ENCODE measurements at regions not wholly inside any gene's neighbourhood (a gene's known extent, or its start where the extent isn't known, plus 50 kb on each side); places are given as distances from the start of the nearest gene placed in this dataset.
"Not testable (repeated sequence)": the region's sequence is repeated elsewhere in the genome, so short reads cannot be mapped to it uniquely, and the experiment has no call there.

DNA sequence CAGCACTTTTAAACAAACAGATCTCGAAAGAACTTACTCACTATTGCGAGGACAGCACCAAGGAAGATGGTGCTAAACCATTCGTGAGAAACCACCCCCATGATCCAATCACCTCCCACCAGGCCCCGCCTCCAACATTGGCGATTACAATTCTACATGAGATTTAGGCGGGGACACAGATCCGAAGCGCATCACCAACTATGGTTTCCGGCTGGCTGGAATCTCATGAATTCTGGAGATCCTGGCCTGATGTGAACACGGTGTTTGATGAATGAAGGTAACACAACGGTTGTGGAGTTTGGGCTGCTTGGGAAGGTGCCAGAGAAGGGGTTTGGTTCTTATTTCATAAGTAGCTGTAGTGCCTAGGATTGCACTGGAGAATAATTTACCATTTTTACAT, 216.7 kb downstream of the EMX2 start:
- H3K36me3 Mint-ChIP-seq = no peaks in the 10 kb centered on the region
- H3K27ac Mint-ChIP-seq = no peak overlapping the region
- H3K27me3 Mint-ChIP-seq = peaks cover 7 to 16% (median 8%) of the 10 kb centered on the region in 3 donors
- no peaks in the 10 kb centered on the region for H3K4me1 Mint-ChIP-seq
- peaks cover 0 to 4% (median 0%) of the 10 kb centered on the region in 7 donors for H3K9me3 Mint-ChIP-seq
- no peak overlapping the region for H3K4me3 Mint-ChIP-seq
- DNase-seq (no peak), ATAC-seq (ENCODE audit: low read depth in 2 of 2) (no peak)

DNA sequence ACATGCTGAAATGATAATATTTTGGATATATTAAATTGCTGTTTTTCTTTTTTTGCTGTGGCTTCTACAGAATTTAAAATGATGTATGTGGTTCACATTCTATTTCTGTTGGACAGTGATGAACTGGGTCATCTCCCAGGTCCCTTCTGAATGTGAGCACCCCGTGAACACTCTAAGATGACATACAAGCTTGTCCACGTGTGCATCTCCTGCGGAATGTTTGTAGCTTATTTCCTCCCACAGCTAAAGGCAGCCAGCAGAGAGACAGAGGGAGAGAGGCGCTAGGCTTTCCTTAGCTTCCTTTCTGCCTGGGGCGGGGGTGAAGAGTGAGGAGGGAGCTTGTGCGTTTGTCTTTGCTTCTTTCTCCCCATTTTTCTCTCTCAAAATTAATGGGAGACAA, 219.1 kb downstream of the EMX2 start:
- Mint-ChIP-seq H3K4me3 (no peak overlapping the region), H3K27me3 (peaks cover 7 to 16% (median 8%) of the 10 kb centered on the region in 3 donors), H3K4me1 (no peaks in the 10 kb centered on the region), H3K27ac (no peak overlapping the region), H3K36me3 (no peaks in the 10 kb centered on the region), H3K9me3 (peaks cover 0 to 4% (median 0%) of the 10 kb centered on the region in 7 donors)
- ATAC-seq (ENCODE audit: low read depth in 2 of 2) (no peak), DNase-seq (no peak)

DNA sequence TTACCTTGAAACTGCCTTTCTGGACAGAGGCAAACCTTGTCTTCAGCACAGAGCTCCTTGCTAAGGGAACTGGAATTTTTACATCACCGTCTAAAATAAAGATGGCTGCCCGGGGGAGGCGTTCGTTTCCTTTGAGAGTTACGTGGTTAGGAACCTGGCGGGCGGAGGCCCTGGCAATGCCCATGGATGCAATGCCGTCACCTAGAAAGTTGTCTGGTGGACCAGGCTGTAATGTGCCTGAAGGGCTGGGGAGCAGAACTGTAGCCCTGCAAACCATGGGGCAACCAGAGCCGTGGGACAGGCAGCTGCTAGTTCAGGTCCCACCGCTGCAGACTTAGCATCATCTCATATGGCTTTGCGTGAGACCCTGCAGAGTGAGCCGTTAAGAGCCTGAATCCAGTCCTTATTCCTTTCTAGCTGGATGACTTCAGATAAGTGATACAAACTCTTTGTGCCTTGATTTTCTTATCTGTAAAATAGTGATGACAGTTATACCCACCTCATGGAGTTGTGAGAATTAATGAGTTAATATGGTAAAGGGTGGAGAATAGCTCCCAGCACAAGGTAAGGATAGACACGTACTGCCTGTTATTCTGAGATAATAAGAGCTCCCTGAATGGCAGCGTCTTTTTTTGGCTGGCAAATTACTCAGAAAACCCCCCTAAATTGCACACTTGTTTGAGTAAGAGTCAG, 219.7 kb downstream of the EMX2 start:
- ATAC-seq (ENCODE audit: low read depth in 2 of 2) (no peak), DNase-seq (no peak)
- peaks cover 7 to 16% (median 8%) of the 10 kb centered on the region in 3 donors for H3K27me3 Mint-ChIP-seq
- H3K9me3 Mint-ChIP-seq = peaks cover 0 to 4% (median 0%) of the 10 kb centered on the region in 7 donors
- no peaks in the 10 kb centered on the region for H3K36me3 Mint-ChIP-seq
- no peaks in the 10 kb centered on the region for H3K4me1 Mint-ChIP-seq
- H3K4me3 Mint-ChIP-seq = no peak overlapping the region
- no peak overlapping the region for H3K27ac Mint-ChIP-seq

DNA sequence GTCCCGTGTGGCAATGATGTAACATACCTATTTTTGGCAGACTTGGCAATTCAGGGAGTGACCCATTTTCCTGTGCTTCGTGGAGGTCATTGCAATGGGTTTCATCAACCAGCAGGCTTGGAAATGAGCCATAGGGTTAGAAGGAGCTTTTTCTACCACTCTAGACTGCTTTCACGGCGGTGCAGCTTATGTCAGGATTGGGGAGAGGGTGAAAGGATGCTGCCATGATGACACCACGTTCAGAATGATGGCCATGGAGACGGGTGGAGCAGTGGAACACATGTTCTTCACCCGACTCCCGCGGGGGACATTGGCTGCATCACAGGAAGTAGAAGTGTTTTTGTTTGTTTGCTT, 220.2 kb downstream of the EMX2 start:
- no peaks in the 10 kb centered on the region for H3K4me1 Mint-ChIP-seq
- no peak overlapping the region for H3K27ac Mint-ChIP-seq
- no peaks in the 10 kb centered on the region for H3K36me3 Mint-ChIP-seq
- H3K4me3 Mint-ChIP-seq = no peak overlapping the region
- ATAC-seq (ENCODE audit: low read depth in 2 of 2) = no peak
- peaks cover 0 to 4% (median 0%) of the 10 kb centered on the region in 7 donors for H3K9me3 Mint-ChIP-seq
- H3K27me3 Mint-ChIP-seq = peaks cover 4 to 16% (median 8%) of the 10 kb centered on the region in 3 donors
- no peak for DNase-seq

DNA sequence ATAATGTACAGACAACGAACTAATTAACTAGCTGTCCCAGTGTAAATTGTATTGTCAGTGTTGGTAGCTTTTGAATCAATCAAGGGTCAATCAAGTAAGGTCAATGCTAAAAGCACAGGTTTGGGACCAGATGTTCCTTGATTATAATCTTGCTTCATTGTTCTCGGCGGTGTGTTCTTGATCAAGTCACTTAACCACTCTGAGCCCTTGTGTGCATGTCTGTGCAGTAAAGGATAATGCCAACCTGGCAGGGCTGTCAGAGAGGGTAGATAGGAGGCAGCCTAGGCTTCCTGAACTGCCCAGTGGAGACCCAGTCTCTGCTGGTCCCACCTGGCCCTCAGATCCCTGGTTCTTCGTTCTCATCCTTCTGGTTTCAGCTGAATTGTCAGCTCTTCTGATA, 221.0 kb downstream of the EMX2 start:
- H3K4me3 Mint-ChIP-seq = no peak overlapping the region
- no peak overlapping the region for H3K27ac Mint-ChIP-seq
- no peaks in the 10 kb centered on the region for H3K36me3 Mint-ChIP-seq
- no peaks in the 10 kb centered on the region for H3K4me1 Mint-ChIP-seq
- DNase-seq (no peak), ATAC-seq (ENCODE audit: low read depth in 2 of 2) (no peak)
- peaks cover 0 to 4% (median 0%) of the 10 kb centered on the region in 7 donors for H3K9me3 Mint-ChIP-seq
- H3K27me3 Mint-ChIP-seq = peaks cover 4 to 16% (median 8%) of the 10 kb centered on the region in 3 donors

DNA sequence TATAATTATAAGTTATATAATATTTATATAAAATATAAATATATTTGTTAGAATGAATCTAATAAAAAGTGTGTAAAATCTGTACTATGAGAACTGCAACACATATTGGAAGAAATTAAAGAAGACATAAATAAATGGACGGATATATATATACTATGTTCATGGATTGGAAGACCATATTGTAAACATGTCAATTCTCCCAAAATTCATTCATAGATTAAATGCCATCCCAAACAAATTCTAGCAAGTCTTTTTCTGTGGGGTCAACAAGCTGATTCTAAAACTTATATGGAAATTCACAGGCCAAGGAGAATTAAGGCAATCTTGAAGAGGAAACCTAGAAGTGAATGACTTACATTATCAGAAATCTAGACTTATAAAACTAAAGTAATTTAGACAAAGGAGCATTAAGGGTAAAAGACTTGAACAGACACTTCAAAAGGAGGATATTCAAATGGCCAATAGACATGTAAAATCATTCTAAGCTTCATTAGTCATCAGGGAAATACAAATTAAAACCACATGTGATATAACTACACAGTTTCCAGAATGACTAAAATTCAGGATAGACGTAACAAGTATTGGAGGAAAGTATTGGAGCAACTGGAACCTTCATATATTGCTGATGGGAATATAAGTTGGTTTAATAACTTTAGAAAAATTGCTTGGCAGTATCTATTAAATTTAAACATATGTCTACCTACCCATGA, 225.9 kb downstream of the EMX2 start:
- Mint-ChIP-seq H3K27me3 (peaks cover 8 to 12% (median 8%) of the 10 kb centered on the region in 3 donors), H3K36me3 (no peaks in the 10 kb centered on the region), H3K9me3 (no peaks in the 10 kb centered on the region), H3K27ac (no peak overlapping the region), H3K4me3 (no peak overlapping the region), H3K4me1 (no peaks in the 10 kb centered on the region)
- no peak for ATAC-seq (ENCODE audit: low read depth in 2 of 2)
- DNase-seq = no peak

DNA sequence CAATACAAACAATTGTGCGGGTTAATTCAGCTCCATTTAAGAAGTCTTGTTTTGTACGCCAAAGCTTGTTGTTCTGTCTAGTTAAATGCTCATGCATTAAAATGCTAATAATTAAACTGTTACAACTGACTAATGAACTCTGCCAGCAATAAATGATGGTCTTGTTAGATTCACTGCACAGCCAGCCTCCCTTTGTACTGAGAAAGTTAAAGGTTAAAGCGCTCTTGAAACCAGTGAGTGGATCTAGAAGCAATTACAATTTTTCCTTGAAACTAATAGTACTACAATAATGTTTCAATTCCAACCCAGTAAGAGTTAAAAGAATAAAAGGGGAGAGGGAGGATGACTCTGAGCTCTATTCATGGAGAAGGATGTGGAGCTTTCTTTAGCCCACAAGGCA, 233.0 kb downstream of the EMX2 start:
- Mint-ChIP-seq H3K4me1 (no peaks in the 10 kb centered on the region), H3K9me3 (peaks cover 0 to 12% (median 3%) of the 10 kb centered on the region in 7 donors), H3K27me3 (peaks cover 0 to 16% (median 11%) of the 10 kb centered on the region in 3 donors), H3K36me3 (no peaks in the 10 kb centered on the region), H3K4me3 (no peak overlapping the region), H3K27ac (no peak overlapping the region)
- ATAC-seq (ENCODE audit: low read depth in 2 of 2) = no peak
- no peak for DNase-seq

DNA sequence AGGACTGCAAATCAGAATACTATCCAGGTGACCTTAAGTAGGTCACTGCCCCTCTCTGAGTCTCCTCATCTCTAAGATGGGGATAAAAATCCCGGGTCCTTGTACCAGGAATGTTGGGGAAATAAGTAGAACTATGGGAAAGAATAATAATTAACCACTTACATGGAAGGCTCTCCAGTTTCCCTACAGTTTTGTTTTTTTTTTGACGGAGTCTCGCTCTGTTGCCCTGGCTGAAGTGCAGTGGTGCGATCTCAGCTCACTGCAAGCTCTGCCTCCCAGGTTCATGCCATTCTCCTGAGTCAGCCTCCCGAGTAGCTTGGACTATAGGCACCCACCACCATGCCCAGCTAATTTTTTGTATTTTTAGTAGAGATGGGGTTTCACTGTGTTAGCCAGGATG, 234.7 kb downstream of the EMX2 start:
- DNase-seq; ATAC-seq (ENCODE audit: low read depth in 2 of 2); H3K36me3 Mint-ChIP-seq; H3K4me3 Mint-ChIP-seq; H3K27ac Mint-ChIP-seq; H3K4me1 Mint-ChIP-seq: not testable (repeated sequence)
- Mint-ChIP-seq H3K9me3 (peaks cover 0 to 15% (median 4%) of the 10 kb centered on the region in 7 donors), H3K27me3 (peaks cover 0 to 16% (median 6%) of the 10 kb centered on the region in 3 donors)

DNA sequence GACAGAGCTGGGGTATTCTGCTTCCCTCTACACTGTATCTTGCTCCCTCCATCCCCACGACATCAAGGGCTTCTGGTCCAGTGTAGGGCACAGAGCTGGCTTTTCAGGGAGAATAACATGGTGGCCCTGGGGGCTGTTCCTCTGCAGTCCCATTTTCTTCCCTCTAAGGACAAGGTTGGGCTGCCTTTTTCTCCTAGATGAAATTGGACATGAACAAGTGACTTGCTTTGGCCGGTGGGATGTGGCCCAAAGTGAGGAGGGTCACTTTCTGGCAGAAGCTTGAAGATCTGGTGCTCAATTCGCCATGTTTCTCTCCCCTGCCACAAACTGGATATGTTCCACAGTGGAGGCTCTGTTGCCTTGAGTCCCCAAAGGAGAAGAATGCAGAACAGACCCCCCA, 235.7 kb downstream of the EMX2 start:
- Mint-ChIP-seq H3K27me3 (peaks cover 0 to 16% (median 6%) of the 10 kb centered on the region in 3 donors), H3K4me3 (no peak overlapping the region), H3K27ac (no peak overlapping the region), H3K9me3 (peaks cover 0 to 15% (median 4%) of the 10 kb centered on the region in 7 donors), H3K4me1 (no peaks in the 10 kb centered on the region), H3K36me3 (no peaks in the 10 kb centered on the region)
- no peak for DNase-seq
- ATAC-seq (ENCODE audit: low read depth in 2 of 2) = no peak

DNA sequence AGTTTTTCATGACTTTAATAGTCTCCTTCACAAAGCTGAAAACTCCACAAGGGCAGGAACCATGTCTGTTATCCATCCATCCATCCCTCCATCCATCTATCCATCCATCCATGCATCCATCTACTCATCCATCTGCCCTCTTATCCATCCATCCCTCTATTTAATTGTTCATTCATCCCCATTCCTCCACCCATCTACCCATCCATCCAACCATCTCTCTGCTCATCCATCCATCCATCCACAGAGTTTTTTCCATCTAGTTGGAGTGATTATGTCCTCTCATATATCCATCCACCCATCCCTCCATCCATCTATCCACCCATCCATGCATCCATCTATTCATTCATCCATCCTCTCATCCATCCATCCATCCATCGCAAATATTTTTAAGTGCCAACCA, 237.9 kb downstream of the EMX2 start:
- no peak overlapping the region for H3K4me3 Mint-ChIP-seq
- no peak overlapping the region for H3K27ac Mint-ChIP-seq
- no peak for DNase-seq
- H3K36me3 Mint-ChIP-seq = no peaks in the 10 kb centered on the region
- peaks cover 0 to 10% (median 5%) of the 10 kb centered on the region in 7 donors for H3K9me3 Mint-ChIP-seq
- H3K27me3 Mint-ChIP-seq = peaks cover 5 to 8% (median 6%) of the 10 kb centered on the region in 3 donors
- no peaks in the 10 kb centered on the region for H3K4me1 Mint-ChIP-seq
- no peak for ATAC-seq (ENCODE audit: low read depth in 2 of 2)

DNA sequence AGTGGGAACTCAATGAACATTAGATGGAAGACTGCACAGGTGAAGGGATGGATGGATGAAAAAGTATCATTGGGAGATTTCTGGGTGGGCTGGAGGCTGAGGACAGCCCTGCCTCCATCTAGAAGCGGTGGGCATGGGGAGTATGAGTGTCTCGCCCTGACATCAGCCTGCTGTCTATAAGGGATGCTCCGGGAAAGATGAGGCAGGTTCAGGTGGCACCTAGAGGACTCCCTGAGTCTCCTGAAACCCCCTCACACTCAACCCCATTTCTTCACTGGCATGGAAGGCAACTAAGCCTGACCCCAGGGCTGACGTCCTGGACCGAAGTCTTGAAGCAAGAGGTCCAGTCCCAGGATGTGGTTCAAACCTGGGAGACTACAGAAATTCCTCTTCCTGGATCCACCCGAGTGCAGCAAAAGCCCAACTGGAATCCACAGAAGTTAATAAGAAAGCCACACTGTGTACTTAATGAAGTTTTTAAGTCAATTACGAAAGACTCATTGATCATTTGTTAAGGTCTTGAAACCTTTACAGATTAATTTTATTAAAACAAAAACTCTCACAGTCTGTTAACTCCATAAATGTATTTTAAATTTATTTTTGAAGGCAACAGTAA, 238.8 kb downstream of the EMX2 start:
- H3K27me3 Mint-ChIP-seq = peaks cover 5 to 8% (median 6%) of the 10 kb centered on the region in 3 donors
- no peak for DNase-seq
- no peak overlapping the region for H3K4me3 Mint-ChIP-seq
- H3K9me3 Mint-ChIP-seq = peaks cover 0 to 10% (median 5%) of the 10 kb centered on the region in 7 donors
- H3K4me1 Mint-ChIP-seq = no peaks in the 10 kb centered on the region
- H3K36me3 Mint-ChIP-seq = no peaks in the 10 kb centered on the region
- peak overlapping the region in 1 of 6 donors; percentile 5 for H3K27ac Mint-ChIP-seq
- no peak for ATAC-seq (ENCODE audit: low read depth in 2 of 2)

DNA sequence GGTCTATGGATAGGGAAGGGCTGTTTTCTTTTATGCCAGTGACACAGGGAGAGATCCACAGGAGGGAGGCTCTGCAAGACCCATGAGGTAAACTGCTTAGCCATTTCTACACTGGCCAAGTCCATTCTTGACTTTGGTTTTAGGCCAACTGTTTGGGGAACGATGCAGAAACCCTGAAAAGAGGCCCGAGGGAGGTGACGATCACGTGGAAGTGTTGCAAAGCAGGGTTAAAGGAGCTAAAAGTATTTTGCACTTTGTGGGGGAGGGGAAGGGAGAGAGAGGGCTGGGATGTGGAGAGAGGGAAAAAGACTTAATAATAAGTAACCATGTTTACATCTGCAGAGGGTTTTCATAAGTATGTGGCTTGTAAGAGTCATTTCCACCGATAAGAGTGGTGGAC, 239.7 kb downstream of the EMX2 start:
- Mint-ChIP-seq H3K27me3 (peaks cover 5 to 8% (median 6%) of the 10 kb centered on the region in 3 donors), H3K27ac (no peak overlapping the region), H3K36me3 (no peaks in the 10 kb centered on the region), H3K4me1 (no peaks in the 10 kb centered on the region), H3K9me3 (peaks cover 0 to 10% (median 5%) of the 10 kb centered on the region in 7 donors), H3K4me3 (peak overlapping the region in 1 of 8 donors; percentile 54)
- DNase-seq (no peak), ATAC-seq (ENCODE audit: low read depth in 2 of 2) (no peak)

DNA sequence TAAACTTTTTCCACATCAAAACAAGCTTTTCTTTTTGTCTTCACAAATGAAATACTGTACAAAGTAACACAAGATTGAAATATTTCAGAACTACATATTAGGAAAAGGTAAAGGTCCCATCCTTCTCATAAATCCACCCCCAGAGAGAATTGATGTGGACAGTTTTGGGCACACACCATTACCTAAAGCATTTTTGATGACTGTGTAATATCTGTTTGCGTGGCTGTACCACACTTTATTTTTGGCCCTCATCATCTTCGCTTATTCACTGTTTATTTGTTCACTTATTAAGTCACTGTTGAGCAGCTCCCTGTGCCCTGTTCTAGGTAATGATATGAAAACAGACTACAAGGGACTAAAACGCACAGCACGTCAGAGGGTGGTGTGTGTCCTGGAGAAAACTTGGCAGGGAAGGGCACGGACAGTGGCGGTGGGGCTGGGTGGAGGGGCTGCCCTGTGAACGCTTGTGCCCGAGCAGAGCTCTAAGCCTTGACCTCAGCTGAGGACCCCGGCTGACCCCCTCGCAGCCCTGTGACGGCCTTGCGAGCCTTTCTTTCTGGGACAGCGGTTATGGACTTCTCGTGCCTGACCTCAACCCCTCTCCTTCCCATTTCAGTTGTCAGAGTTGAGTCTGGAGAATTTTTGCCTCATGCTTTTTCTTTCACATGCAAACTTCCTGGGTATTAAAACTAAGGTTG, 241.3 kb downstream of the EMX2 start:
- H3K36me3 Mint-ChIP-seq = no peaks in the 10 kb centered on the region
- H3K27ac Mint-ChIP-seq = no peak overlapping the region
- peaks cover 0 to 5% (median 4%) of the 10 kb centered on the region in 3 donors for H3K27me3 Mint-ChIP-seq
- H3K4me3 Mint-ChIP-seq = no peak overlapping the region
- DNase-seq (no peak), ATAC-seq (ENCODE audit: low read depth in 2 of 2) (no peak)
- H3K4me1 Mint-ChIP-seq = no peaks in the 10 kb centered on the region
- peaks cover 0 to 6% (median 3%) of the 10 kb centered on the region in 7 donors for H3K9me3 Mint-ChIP-seq
